Epidermal melanocyte (primary cell): ENCODE measurements at regions not wholly inside any gene's neighbourhood (a gene's known extent, or its start where the extent isn't known, plus 50 kb on each side); places are given as distances from the start of the nearest gene placed in this dataset.

ENCODE experiments used
- DNase-seq: peaks from one replicate; pipeline ENCODE4 v3.0.0; 2011; ENCODE audit warnings: low spot score; ENCODE audit not compliant: insufficient read length

DNA sequence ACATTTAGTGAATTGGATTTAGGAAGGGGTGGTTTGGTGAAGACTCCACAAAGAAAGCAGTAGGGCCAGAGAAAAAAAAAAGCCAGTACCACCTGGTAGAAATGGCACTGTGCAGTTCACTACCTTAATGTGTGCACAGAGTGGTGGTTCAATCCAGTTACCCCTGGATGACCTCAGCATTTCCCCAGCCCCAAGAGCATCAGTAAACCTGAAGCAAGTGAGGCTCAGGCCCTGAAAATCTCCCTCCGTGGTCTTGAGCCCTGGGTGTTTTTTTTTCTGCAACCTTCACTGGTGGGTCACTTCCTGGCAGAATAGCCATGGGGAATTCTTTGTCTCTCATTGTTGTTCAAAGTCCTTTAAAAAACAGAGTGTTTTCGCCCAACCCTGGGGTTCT, 202.9 kb downstream of the GADD45G start:
- DNase-seq: no peak

DNA sequence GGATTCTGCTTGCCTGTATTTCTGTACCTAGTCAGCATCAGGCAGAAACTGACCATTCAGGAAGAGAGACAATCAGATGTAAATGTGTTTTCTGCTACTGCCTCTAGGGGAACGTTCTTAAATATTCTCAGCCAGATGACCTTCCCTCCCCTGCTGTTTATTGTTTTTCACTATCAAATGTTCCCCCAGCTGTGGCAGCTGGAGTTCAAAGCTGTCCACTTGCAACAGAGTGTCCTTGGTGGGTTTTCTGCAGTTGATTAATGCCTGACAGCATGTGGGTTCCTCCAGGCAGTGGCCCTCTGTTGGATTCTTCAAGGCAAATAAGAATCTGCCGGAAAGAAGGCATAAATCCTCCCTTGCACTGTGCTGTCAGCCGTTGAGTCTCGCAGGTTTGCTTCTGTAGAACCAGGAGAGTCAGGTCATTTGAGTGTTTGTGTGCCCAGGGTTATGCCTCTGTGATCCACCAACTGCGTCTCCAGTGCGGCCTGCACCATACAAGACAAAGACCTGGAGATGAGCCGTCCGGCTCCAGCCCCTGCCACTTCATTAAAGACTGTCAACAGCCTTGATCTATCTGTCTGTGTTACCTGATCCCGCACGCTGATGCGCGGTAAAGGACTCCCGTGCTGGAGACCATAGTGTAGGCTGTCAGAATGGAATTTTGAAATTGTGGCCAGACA, 203.4 kb downstream of the GADD45G start:
- no peak for DNase-seq

- DNase-seq: no peak
These were observed 204.0 kb downstream of the GADD45G start for GRCh38 chr9:89808756-89809181.

DNA sequence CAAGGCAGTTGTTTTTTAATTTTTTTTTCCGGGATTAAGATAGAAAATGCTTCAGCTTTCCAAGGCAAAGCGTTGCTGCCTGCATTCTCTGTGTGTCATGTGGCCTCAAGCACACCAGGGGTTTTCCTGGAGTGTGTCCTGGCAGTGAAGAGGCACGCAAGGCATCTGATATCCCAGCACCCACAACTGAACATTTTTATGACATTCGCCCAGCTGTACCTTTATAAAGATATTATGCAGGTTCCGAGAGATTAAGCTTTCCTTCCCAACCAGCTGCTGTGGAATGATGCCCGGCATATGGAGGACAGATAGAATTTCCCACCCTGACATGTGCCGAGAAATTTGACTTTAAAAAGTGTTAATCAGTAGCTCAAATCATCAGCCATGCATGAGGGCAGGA, 205.6 kb downstream of the GADD45G start:
- DNase-seq: no peak

DNA sequence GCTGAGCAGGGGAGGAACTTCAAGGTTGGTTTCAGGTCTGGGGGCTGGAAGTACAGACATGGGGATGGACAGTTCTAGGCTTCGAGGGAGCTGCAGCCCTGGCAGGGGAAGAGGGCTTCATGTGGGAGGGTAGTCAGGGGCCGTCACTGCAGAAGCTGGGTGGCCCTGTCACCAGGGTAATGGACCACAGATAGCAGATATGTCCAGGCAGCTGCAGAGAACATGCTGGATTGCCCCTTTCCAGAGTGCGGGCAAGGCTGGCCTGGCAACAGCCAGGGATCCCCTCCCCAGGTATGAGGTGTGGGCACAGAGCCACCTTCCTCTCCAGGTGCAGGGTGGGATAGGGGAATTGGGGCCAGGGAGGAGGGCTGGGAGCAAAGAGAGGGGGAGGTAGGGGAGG, 206.5 kb downstream of the GADD45G start:
- no peak for DNase-seq

DNA sequence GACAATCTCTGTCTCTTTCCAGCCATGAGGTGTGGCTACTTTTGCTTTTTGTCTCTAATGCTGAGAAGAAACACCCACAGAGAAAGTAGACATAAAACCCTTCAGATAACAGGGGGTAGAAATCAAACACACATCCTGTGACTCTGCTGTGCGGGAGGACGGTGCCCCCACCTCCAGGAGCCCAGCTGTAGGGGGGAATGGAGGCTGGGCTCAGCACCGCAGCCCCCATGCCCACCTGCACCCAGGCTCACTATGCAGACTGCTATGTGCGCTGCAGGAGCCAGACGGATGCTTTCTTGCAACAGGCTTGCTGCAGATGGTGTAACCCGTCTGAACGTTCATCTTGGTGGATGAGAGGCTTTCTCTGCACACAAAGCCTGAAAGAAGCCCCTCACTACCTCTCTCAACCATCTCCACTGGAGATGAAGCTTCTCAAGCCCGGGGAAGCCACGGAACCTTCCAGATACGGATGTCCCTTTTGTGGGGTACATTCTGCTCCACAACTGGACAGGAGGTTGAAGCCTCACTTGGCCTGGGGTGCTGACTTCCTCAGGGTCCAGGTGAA, 207.2 kb downstream of the GADD45G start:
- no peak for DNase-seq

DNA sequence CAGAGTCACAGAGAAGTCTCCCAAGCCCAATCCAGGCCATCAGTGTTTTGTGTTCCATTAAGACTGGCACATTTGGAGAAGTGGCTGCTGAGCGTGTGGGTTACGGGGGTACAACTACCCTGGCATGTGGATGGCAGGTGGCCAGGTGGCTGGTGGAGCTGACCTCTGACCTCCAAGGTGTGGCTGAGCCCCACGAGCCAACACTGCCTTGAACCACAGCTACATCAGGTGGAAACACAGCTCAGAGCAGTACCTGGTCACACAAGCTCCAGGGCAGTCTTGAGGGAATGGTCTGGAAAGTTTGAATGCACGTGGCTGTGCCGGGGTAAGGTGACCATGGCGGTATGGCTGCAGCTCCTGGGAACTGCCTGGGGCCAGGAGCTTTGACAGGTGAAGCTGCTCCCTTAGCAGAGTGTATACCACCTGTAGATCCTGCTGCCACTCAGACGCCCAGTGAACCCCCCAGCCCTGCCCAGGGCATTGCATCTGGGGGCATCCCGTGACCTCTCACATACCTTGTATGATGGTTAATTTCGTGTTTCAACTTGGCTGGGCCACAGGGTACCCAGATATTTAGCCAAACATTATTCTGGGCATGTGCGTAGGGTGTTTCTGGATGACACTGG, 207.9 kb downstream of the GADD45G start:
- no peak for DNase-seq

DNA sequence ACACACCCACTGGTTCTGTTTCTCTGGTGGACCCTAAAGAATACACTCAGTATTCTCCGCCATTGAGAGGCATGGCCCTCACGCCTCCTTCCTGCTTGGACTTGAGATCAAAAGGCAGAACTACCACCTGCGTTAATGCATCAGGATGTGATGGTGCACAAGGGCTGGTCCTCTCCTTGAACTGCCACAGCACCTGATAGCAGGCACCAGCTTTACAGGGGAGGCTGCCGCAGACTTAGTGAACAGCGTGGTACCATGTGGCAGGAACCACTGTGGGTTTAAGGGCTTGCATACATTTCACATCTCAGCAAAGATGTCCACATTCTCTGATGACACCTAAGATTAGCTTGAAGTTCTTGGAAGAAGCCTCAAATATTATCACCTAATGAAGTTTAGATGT, 208.7 kb downstream of the GADD45G start:
- DNase-seq: no peak

DNA sequence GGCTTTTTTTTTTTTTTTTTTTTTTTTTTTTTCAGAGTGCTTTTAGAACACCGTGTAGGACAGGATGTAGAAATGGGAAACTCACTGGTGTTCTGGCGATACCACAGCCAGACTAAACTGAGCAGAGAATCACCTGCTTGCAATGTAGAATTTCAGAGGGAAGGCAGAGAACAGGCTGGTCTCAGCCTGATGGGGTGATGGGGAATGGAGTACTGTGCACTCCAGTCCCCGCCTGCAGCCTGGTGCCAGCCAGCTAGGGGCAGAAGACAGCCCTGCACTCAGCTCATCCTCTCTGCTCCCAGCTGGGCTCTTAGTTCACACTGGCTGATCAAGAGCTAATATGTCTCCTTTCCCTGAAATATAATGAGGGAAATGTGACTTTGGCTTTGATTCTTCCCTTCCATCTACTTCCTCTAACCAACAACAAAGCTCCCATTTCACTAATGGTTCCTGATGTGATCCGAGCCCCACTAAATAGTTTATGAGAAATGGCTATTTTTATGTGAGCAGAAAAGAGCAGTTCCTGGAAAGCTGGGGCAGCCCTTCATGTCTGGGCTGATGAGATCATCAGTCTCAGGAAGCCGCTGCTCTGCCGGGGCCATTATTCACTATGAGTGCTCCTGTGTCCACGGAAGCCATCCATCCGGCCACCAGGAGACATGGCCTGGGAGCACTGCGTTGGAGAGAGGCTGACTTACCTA, 209.7 kb downstream of the GADD45G start:
- no peak for DNase-seq

- DNase-seq: no peak
These were observed 210.5 kb downstream of the GADD45G start for GRCh38 chr9:89815061-89815902.

- no peak for DNase-seq
These were observed 211.2 kb downstream of the GADD45G start for GRCh38 chr9:89815903-89816573.

DNA sequence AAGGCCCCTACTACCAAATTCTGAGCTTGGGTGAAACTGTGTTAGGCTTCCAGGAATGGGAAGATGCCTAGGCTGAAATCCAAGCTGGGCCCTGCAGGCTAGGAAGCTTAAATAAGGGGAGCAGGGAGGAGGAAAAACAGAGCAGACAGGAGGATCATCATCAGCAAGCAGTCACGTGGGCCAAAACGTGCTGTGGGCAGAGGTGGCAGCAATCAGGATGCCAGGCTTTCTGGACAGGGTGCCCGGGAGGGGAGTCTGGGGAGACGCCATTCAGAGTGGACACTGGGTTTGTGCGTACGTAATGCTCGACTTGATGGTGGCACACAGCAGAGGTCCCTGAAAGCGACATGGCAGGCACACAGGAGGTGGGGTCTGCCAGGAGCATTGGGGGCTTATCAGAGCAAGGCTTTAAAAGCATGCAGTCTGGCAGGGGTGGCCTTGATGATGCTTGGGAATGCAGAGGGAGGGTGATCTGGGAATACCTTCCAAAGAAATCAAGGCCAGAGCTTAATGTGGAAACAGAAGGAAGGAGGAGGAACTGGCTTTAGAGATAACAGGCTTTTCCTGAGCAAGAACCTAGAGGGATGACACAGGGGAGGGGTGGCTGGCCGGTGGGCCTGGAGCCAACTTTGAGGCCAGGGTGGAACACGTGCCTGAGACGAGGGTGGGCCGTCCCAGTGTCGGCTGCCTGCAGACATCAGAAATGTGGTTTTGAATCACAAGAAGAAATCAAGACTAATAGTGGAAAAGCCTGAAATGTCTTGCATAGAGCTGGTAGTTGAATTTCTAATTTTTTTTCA, 212.5 kb downstream of the GADD45G start:
- no peak for DNase-seq

- DNase-seq: no peak
These were observed 215.5 kb downstream of the GADD45G start for GRCh38 chr9:89820337-89820736.

DNA sequence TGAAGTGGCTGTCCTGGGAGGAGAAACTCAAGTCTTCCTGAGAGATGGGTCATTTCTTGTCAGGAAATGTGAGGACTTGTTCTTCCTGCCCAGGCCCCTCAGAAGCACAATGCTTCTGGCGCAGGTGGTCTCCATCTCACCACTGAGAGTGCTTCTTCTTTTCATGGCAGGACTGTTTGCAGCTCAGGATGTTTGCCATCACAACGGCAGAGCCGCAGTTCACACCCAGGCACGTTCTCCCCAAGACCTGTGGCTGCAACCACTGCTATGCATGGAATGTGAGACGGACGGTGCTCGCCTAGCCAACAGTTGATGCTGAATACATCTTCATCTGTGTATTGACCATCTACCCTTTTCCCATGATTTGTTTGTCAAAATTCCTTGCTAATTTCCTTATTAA, 216.3 kb downstream of the GADD45G start:
- no peak for DNase-seq

DNA sequence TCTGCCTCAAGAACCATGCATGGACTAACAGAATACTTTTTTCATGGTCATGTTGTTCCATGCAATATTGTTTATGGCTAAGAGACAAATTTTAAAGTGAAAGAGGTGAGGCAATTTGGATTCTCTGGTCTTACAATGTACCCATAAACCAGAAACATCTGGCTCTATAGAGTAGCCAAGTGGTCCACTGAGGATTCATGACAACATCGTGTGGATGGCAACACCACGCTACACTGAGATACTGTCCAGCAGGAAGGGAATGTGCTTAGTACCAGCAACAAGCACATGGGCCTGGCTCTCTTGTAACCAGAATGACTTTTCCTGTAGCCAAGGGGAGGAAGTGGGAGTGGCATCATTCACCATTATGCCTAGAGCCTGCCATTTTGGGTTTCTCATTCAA, 218.2 kb downstream of the GADD45G start:
- DNase-seq: no peak

DNA sequence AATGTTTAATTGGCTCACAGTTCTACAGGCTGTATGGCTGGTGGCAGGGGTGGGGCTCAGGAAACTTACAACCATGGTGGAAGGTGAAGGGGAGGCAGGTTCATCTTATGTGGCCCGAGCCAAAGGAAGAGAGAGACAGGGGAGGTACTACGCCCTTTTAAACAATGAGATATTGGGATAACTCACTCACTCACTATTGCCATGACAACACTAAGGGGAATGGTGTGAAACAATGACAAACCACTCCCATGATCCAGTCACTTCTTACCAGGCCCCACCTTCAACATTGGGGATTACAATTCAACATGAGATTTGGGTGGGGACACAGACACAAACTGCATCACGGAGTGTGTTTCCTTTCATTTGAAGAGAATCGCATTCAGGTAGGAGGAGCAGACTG, 220.9 kb downstream of the GADD45G start:
- DNase-seq: no peak

DNA sequence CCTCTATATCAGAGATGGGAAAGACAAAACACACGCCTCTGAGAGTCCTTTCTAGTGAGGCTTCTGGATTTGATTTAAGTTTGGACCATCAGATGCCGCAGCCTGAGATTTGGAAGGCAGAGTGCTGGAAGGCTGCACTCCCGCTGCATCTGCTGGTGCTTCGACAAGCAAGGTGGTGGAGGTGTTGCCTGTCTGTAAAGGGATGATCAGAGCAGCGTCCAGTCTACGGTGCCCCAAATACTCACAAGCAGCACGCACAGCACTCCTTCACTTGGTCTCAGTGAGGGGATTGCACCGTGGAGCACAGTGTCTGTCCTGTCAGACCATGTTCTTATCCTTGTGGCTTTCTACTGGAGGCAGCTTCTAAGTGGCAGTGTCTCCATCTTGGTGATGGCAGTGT, 221.4 kb downstream of the GADD45G start:
- DNase-seq: no peak

DNA sequence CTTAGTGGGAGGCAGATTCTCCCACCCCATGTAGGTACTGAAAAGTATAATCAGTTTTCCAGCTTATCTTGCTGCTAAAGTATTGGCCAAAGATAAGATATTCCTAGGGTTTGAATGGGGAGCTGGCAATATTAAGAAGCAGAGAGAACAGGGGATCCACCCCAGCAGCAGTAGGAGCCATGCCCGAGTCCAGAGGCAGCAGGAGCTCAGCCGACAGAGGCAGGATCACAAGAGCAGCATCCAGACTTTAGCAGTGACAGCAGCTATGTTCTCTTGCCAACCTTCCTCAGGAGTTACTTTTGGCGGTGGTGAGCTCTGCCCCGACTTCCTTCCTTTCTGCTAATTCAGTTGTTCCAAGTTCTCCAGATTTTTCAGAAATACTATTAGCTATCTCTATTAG, 224.5 kb downstream of the GADD45G start:
- DNase-seq: no peak

DNA sequence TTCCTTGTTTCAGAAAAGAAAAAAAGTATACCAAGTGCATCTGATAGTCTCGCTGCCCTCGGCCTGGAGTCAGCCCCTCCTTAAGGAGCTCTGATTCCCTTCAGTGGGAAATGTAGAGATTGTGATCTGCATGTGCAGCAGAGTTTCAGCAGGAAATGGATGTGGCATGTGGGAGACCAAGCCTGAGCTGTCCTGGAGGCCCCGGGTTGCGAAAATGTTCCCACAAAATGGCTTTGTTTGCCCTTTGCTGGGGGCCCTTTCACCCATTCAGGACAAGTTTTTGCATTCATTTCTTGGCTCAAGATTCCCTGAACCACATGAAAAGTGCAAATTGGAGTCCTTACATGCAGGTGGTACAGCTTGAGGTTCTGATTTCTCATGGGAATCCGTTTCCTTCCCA, 230.9 kb downstream of the GADD45G start:
- no peak for DNase-seq
